ENCODE measurements at regions not wholly inside any gene's neighbourhood (a gene's known extent, or its start where the extent isn't known, plus 50 kb on each side); places are given as distances from the start of the nearest gene placed in this dataset.
"Not testable (repeated sequence)": the region's sequence is repeated elsewhere in the genome, so short reads cannot be mapped to it uniquely, and the experiment has no call there.

- not testable (repeated sequence) for TF ChIP-seq CTCF, POLR2A (IDR thresholded peaks at IDR 0.05)
Observed at GRCh38 chr6:149145800-149146199, 171.7 kb upstream of the TAB2 start.
